GM18502 (cell line): ENCODE measurements at regions not wholly inside any gene's neighbourhood (a gene's known extent, or its start where the extent isn't known, plus 50 kb on each side); places are given as distances from the start of the nearest gene placed in this dataset.

Experiments
- ATAC-seq: cut with Tn5 transposase; IDR thresholded peaks from one replicate; pipeline ENCODE4 v1.9.1; 2021; ENCODE audit warnings: mild to moderate bottlenecking; ENCODE audit not compliant: unreplicated experiment, poor library complexity

DNA sequence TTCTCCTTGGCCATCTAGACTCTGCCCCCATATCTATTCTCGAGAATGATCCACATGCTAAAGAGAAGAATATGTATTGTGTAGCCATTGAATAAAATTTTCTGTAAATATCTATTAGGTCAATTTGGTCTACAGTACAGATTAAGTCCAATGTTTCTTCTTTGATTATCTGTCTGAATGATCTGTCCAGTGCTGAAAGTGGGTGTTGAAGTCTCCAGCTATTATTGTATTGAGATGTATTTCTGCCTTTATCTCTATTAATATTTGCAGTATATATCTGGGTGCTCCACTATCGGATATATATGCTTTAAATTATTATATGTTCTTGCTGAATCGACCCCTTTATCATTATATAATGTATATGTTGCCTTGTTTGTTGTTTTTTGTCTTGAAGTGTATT is 384.9 kb upstream of the ROBO1 start:
- ATAC-seq = no peak

- no peak for ATAC-seq
These were observed 374.9 kb upstream of the ROBO1 start for GRCh38 chr3:80142714-80143113.

GRCh38 chr3:80141557-80141956 is 373.8 kb upstream of the ROBO1 start:
- ATAC-seq = no peak

DNA sequence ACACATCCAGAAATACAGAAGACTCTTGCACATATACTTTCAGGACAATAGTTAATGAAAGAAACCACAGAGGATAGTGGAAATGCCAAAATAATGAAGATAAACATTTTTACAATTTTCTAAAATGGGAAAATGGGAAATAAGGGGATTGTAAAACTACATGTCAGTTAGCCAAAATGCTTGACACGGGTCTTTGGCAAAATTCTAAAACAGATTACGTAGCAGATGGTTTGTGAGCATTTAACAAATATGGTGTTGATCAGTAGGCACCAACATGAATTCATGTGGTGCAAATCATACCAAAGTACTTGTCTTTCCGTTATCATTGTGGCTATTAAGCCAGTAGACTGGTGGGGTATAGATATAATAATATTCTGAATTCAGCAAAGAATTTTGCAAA is 348.5 kb upstream of the ROBO1 start:
- ATAC-seq = no peak

- no peak for ATAC-seq
These were observed 346.9 kb upstream of the ROBO1 start for GRCh38 chr3:80114694-80115093.

DNA sequence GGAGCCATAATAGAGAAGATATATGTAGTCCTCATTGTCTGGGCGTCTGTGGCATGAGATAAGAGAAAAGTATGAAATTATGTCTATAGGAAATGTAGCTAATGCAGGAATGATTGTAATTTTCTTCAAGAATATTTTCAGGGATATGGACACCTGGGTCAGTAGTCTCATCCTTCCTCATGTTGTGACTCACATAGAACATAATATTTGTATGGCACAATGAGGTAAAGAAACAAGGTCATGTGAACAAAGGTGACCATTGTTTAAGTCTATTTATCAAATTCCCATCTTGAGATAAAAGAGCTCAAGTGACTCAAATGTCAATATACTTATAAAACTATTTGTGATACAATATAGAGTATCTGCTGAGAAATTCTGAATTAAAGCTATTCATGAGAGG is 345.5 kb upstream of the ROBO1 start:
- ATAC-seq = no peak

DNA sequence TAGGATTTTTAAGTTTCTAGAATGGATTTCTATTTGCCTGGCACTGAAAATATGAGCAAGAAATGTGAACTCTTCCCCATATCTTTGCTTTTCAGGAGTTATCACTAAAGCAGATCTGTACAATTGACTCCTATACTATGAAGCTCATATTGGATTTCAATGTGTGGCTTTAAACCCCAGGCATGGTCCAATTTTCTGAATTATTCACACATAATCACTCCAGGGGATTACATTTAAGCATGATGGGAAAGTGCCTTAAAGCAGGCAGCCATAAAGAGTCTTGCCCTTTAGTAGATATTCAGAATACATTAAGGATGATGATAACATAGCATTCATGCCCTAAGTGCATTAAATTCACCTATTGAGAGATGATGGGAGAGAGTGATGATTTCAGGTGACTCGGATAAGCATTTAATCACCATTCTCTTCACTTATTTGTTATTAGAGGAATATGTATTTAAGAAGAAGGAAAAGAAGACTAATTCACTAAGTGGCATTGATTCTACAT is 331.8 kb upstream of the ROBO1 start:
- no peak for ATAC-seq

DNA sequence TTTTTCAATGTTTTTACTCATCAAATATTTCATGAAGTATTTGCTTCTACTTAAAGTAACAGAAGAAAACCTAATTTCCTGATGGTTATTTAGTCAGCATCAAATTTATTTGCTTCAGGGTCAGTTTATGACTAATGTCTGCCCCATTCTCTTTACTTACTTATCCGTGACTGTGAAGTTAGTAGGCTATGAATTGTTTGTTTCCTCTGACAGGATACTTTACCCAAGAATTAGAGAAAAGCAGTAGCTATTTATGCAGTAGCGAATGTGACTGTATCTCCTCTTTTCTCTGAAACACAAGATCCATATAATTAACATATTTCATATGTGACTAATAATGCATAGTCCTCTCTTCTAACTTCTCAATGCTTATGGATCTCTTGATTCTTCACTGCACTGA is 329.9 kb upstream of the ROBO1 start:
- ATAC-seq = no peak

GRCh38 chr3:80096909-80097308 is 329.1 kb upstream of the ROBO1 start:
- ATAC-seq = no peak

DNA sequence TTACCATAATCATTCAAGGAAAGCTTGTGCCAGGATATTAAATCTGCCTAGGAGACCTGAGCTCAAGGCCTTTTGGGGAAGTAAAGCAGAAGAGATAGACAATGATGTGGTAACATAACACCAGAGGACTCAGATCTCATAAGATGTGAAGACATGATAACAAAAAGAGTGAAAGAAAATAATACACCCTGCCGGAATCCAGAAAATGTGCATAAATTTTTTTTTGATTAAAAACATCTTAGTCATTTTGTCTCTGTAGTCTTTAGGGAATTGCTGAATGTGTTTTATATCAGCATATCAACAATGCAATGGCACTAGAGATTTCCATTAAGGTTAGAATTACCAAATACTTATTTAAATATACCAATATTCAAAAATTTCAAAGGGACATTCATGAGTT is 326.8 kb upstream of the ROBO1 start:
- ATAC-seq = no peak

GRCh38 chr3:80087767-80088166 is 320.0 kb upstream of the ROBO1 start:
- ATAC-seq = no peak

GRCh38 chr3:80086426-80086825 is 318.6 kb upstream of the ROBO1 start:
- no peak for ATAC-seq

DNA sequence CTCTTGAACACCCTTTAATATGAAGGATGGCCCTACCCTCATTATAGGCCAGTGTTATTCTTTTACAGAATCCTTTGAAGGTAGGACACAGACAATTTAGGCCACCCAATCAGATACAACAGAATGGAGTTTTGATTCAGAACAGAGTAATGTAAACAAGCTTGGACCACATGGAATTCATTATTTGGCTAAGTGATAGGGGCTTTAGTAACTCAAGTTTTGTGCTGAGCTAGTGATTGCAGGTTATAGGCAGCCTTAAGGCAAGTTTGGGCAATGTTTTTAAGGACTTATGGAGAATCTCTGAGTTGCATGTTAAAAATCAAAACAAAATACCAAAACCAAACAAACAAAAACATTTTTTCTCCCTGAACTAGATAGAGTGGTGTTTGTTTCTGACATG is 312.1 kb upstream of the ROBO1 start:
- no peak for ATAC-seq

- no peak for ATAC-seq
These were observed 300.7 kb upstream of the ROBO1 start for GRCh38 chr3:80068459-80068858.

DNA sequence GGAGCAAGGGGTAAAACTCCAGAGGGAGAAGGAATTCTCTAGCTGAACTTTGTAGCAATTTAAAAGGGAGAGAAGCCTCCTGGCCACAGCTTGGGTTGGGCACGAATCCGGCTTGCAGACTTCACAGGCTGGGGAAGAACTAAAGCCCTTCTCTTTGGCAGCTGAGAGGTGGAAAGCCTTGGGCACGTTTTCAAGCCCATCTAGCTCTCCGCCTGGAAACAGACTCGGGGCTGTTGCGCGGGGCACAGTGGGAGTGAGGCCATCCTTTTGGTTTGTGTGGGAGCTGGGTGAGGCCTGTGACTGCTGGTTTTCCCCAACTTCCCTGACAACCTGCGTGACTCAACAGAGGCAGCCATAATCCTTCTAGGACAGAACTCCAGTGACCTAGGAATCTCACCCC is 295.7 kb upstream of the ROBO1 start:
- no peak for ATAC-seq

GRCh38 chr3:80060664-80061063 is 292.9 kb upstream of the ROBO1 start:
- ATAC-seq = no peak

DNA sequence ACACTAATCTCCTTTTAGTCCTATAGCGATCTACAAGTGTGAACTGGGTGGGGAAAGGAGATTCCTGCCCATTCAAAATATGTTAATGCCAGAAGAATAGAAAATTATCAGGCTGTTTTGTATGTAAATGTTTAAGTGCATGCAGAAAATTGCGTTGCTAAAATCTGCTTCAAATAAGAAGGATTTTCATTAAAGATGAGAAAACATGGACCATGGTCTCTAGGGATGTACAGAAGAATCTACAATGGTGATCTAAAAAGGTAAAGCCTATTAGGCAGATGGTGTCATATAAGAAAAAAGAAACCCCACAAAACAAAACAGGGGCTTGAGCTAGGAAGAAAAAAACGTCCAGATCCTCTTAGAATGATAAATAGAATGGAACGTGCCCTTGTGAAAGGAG is 287.5 kb upstream of the ROBO1 start:
- no peak for ATAC-seq

DNA sequence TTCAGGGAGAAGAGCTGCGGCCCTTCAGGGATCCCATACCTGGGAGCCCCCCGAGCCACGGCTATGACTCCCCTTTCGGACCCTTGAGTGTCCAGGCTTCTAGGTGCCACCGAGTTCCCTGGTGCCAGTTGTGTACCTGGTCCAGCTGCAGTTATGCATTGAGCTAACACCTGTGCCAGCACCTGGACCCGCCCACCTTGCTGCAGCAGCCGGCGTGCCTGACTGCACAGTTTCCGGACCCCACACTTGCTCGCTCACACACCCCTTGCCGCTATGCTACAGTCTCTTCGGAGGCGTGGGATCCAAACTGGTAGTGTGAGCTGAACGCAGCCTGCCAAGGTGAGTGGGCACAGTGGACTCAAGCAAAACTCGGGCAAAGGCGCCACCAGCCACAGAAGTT is 284.5 kb upstream of the ROBO1 start:
- no peak for ATAC-seq

GRCh38 chr3:80051602-80051962 is 283.8 kb upstream of the ROBO1 start:
- no peak for ATAC-seq

DNA sequence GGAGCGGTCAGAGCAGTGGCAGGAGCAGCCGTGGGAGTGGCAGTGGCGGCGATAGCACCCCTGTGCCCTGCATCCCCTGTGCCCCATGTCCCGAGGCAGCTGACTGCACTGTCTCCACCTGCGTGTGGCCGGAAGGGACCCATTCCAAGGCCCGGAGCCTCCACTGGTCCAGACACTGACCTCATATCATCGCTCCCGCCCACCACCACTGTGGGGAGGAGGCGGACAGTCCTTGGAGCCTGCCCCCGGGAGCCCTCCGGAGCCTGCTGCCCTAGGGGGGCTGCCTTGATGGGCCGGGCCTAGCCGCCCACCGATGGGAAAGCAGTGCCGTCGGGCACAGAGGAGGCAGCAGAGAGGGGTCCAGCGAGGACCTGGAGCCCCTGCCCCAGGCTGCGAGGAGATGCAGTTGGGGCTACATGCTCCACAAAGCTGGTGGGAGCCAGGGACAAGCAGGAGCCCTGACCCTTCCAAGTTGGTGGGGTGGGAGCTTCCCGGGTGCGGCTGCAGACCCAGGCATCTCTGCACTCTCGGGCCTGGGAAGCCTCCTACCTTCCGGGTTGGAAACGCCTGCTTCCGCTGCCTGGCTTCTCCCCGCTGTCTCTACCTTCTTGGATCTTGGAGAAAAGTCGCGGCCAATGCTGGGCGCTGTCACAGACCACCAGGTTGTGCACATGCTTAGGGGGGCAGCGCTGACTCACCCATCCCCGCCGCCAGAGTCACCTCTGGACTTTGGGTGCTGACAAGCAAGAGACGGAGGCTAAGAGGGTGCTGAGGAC is 283.2 kb upstream of the ROBO1 start:
- no peak for ATAC-seq

DNA sequence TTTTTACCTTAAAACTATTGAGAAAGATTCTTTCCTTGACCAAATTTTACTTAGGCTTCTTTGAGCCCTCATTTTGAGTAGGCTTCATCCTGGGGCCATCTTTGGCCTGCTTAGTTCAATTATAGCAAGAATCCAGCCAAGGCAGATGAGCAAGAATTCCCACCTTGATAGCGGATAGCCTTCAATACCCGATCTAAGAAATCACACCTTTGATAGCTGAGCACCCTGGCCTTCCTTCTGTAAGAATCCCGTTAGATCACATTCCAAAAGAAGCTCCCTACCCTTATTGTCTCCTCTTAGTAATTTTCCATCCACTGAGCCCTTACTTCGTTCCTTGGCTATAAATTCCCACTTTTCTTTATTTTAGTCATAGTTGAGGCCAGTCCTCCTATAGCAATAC is 275.4 kb upstream of the ROBO1 start:
- ATAC-seq = no peak

DNA sequence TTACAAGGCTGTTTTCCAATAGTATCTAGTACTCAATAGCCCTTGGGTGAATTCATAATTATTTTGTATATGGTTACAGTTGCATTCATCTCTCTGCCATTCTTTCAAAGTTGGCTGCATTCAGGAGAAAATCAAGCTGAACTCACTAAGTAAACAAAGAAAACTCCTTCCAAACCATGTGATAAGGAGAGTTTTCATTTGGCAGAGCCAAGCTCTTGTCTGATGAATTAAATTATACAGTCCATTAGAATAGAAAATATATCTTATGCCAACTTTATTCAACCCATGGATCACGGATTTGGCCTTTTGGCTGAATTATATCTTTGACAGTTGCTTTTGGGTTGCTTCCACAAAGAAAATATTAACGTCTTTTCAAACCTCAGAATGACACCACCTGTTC is 272.3 kb upstream of the ROBO1 start:
- no peak for ATAC-seq

DNA sequence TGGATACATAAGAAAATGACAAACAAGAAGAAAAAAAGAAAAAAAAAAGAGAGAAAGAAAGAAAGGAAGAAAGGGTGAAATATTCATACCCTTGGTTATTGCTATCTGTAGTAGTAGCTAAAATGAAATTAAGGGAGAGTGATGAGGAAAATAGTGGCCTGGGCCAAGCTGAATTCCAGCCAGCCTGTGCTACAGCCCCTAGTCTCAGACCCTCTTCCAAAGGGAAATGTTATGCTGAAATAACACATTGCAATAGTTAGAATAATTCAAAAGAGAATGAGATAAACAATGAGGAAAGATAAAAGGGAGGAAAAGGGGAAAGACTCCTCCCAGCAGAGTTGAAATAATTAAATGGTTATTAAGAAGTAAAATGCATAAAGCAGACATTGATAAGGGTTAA is 268.4 kb upstream of the ROBO1 start:
- no peak for ATAC-seq
